ENCODE measurements at regions not wholly inside any gene's neighbourhood (a gene's known extent, or its start where the extent isn't known, plus 50 kb on each side); places are given as distances from the start of the nearest gene placed in this dataset.

GRCh38 chr12:98062464-98063245, 452.7 kb upstream of the TMPO start:
- no peak overlapping the region for H3K4me3 ChIP-seq
- 70% methylated on average over 11 of the region's 11 CpGs for WGBS
- H3K9me3 ChIP-seq = no peaks in the 10 kb centered on the region
- no peak for TF ChIP-seq POLR2AphosphoS5 (IDR thresholded peaks at IDR 0.05)
- TF ChIP-seq CTCF (IDR thresholded peaks at IDR 0.05) = no peak
- no peak for TF ChIP-seq POLR2A (IDR thresholded peaks at IDR 0.05)
- intact Hi-C loops (cut with DNase I) = no loop called here
- H3K4me1 ChIP-seq (replicated peaks) = no peaks in the 10 kb centered on the region
- H3K27me3 ChIP-seq (replicated peaks; ENCODE audit: insufficient read depth) = no peaks in the 10 kb centered on the region
- no peak for DNase-seq (ENCODE audit: low spot score)
- H3K36me3 ChIP-seq = no peaks in the 10 kb centered on the region
- no peak overlapping the region for H3K27ac ChIP-seq

GRCh38 chr12:98064501-98064900, 450.9 kb upstream of the TMPO start:
- Histone ChIP-seq H3K27ac (no peak overlapping the region), H3K4me3 (no peak overlapping the region), H3K4me1 (replicated peaks) (no peaks in the 10 kb centered on the region), H3K36me3 (no peaks in the 10 kb centered on the region), H3K9me3 (no peaks in the 10 kb centered on the region), H3K27me3 (replicated peaks; ENCODE audit: insufficient read depth) (no peaks in the 10 kb centered on the region)
- TF ChIP-seq CTCF (IDR thresholded peaks at IDR 0.05) = no peak
- no peak for TF ChIP-seq POLR2A (IDR thresholded peaks at IDR 0.05)
- peak; percentile 4 for TF ChIP-seq POLR2AphosphoS5 (IDR thresholded peaks at IDR 0.05)
- 53% methylated on average over 2 of the region's 2 CpGs for WGBS
- no peak for DNase-seq (ENCODE audit: low spot score)
- intact Hi-C loops (cut with DNase I) = no loop called here

GRCh38 chr12:98067795-98068194, 447.6 kb upstream of the TMPO start:
- TF ChIP-seq CTCF (IDR thresholded peaks at IDR 0.05) = no peak
- no peak for TF ChIP-seq POLR2A (IDR thresholded peaks at IDR 0.05)
- no peak for TF ChIP-seq POLR2AphosphoS5 (IDR thresholded peaks at IDR 0.05)
- no peak for DNase-seq (ENCODE audit: low spot score)
- H3K4me3 ChIP-seq = no peak overlapping the region
- H3K27ac ChIP-seq = no peak overlapping the region
- no peaks in the 10 kb centered on the region for H3K36me3 ChIP-seq
- H3K9me3 ChIP-seq = no peaks in the 10 kb centered on the region
- intact Hi-C loops (cut with DNase I) = no loop called here
- WGBS = 66% methylated on average over 7 of the region's 7 CpGs
- H3K27me3 ChIP-seq (replicated peaks; ENCODE audit: insufficient read depth) = no peaks in the 10 kb centered on the region
- H3K4me1 ChIP-seq (replicated peaks) = no peaks in the 10 kb centered on the region

GRCh38 chr12:98073610-98074009, 441.8 kb upstream of the TMPO start:
- no peak for TF ChIP-seq POLR2AphosphoS5 (IDR thresholded peaks at IDR 0.05)
- TF ChIP-seq CTCF (IDR thresholded peaks at IDR 0.05) = no peak
- no peak for TF ChIP-seq POLR2A (IDR thresholded peaks at IDR 0.05)
- no peaks in the 10 kb centered on the region for H3K27me3 ChIP-seq (replicated peaks; ENCODE audit: insufficient read depth)
- no peaks in the 10 kb centered on the region for H3K4me1 ChIP-seq (replicated peaks)
- no peak overlapping the region for H3K27ac ChIP-seq
- WGBS = 82% methylated on average over 3 of the region's 3 CpGs
- H3K4me3 ChIP-seq = no peak overlapping the region
- no peak for DNase-seq (ENCODE audit: low spot score)
- no peaks in the 10 kb centered on the region for H3K9me3 ChIP-seq
- intact Hi-C loops (cut with DNase I) = no loop called here
- H3K36me3 ChIP-seq = no peaks in the 10 kb centered on the region

- 73% methylated on average over 2 of the region's 2 CpGs for WGBS
- no peaks in the 10 kb centered on the region for H3K9me3 ChIP-seq
- no peak overlapping the region for H3K4me3 ChIP-seq
- no peak for TF ChIP-seq POLR2AphosphoS5 (IDR thresholded peaks at IDR 0.05)
- no peak for TF ChIP-seq CTCF (IDR thresholded peaks at IDR 0.05)
- no peak for TF ChIP-seq POLR2A (IDR thresholded peaks at IDR 0.05)
- no peaks in the 10 kb centered on the region for H3K27me3 ChIP-seq (replicated peaks; ENCODE audit: insufficient read depth)
- no peak overlapping the region for H3K27ac ChIP-seq
- intact Hi-C loops (cut with DNase I) = no loop called here
- H3K36me3 ChIP-seq = no peaks in the 10 kb centered on the region
- H3K4me1 ChIP-seq (replicated peaks) = no peaks in the 10 kb centered on the region
- no peak for DNase-seq (ENCODE audit: low spot score)
Measured at GRCh38 chr12:98074286-98074685, 441.1 kb upstream of the TMPO start.
